Islet of Langerhans (tissue), 1 donor: ENCODE measurements at regions not wholly inside any gene's neighbourhood (a gene's known extent, or its start where the extent isn't known, plus 50 kb on each side); places are given as distances from the start of the nearest gene placed in this dataset.
"Not testable (repeated sequence)": the region's sequence is repeated elsewhere in the genome, so short reads cannot be mapped to it uniquely, and the experiment has no call there.

ENCODE experiments used
- FAIRE-seq: peaks from one replicate; lab custom pipeline; 2011; peaks lifted over from hg19 to GRCh38; lab: Jason Lieb, UNC

GRCh38 chr7:35971133-35971891 lies 170.5 kb downstream of the SEPTIN7 start:
- FAIRE-seq = no peak

DNA sequence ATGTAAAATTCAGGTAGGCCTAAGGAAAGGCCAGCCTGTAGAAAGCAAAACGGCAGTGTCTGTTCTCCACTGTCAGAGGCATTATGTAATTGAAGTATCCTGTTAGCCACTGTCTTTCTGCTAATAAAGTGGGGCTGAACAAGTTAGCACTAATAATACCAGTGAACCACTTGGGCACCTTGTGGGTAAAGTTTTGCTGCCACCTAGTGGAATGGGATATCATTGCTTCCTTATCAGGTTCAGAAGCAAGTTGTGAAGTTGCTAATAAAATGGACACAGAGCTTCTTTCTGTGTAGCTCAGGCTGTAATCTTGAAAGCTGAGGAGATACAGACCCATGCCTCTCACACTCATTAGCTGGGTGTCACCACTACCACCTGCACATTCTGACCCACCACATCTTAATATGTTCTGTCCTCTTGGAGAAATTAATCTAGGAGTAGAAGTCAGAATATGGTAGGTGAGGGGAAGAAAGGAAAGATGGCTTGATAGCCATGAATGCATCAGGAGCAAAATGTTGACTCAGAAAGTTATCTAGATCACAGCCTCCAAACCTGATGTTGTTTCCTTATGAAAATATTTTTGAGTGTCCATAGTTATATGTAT lies 175.1 kb downstream of the SEPTIN7 start:
- peak; percentile 96 for FAIRE-seq

DNA sequence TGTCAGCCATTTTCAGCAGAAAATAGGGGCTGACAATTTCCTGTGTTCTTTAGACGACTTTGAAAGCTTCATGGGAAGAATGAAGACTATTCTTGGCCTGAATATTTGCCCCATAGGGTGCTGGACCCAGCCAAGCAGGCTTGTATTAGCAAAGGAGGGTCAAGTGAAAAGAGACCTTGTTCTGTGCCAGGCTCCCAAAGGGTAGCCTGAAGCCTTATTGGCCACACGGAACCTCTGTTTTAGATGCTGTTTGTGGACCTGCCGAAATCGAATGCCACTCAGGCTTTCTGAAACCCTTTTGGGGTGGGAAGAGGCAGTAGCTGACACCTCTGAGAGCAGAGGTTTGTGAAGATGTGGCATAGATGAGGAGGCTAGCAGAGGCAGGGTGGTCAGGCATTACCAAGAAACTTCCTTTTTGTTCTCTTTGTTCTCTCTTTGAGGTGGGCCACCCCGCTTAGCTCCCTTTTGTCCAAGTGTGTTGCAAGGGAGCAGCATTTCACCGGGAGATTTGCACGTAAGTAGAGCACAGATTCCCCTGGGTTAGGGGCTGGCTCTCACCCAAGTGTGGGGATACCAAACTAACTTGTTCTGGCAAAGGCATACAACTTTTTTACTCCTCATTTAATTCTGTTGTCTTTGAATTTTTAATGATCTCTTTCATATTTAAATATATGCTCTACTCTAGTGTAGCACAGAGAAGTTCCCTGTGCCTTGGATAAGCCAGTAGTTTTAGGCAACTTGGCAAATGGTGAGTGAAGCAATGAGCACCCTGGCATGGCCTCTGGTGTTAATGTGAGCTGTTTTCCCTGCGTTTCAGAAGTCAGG lies 174.0 kb upstream of the EEPD1 start:
- FAIRE-seq = not testable (repeated sequence)

DNA sequence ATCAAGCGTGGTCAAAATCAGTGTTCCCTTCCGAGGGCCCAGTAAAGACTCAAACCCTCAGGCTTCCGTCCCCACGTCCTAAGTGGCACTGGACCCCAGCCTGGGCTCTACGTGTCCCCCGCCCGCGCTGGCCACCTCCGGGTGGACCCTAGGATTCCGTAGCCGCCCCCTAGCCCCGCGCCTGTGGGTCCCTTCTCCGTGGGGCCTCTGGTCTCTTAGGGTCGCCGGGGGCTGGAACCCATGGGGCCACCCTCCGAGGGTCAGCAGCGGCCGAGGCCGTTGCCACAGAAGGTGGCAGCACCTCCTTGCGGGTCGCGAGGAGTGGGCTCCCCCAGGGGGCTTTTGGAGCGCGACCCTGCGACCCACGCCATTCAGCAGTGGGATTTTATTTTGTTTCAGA lies 170.5 kb upstream of the EEPD1 start:
- FAIRE-seq = no peak

GRCh38 chr7:35983626-35984025 lies 169.4 kb upstream of the EEPD1 start:
- no peak for FAIRE-seq

- peak; percentile 13 for FAIRE-seq
Measured at GRCh38 chr7:35985126-35985754, 167.8 kb upstream of the EEPD1 start.

DNA sequence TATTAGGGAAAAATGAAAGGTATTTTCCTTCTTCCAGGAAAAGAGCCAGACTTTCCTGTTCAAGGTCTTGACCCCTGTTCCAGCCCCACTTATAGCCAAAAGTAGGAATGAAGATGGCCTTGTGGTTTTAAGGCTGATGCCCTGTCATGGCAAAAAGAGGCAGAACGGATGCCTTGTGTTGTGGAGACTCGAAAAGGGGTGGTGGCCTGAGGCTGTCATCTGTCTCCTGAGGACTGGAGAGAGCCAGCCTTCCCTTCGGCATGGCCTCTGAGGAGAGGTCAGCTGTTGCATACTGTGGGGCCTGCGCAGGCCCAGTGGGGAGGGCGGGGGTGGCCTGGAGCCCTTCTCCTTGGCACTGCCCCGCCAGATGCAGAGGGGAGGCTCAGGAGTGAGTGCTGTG lies 166.0 kb upstream of the EEPD1 start:
- FAIRE-seq = no peak

DNA sequence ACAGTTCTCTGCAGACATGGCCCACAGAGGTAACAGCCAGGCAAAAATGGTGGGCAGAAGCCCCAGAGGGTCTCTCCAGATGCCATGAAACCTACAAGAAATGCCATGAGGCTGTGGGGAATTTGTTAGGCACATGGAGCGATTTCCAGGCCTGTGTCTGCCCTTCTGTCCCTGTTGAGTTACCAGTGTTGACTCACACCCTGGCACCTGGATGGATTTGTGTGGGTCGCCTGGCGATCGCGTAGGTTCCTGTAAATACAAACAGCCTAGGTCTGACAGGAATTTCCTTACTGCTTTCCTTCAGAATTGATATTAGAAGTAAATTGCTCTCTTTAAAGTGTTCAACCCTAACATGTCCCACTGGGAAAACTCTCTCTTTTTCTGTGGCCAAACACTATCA lies 164.9 kb upstream of the EEPD1 start:
- FAIRE-seq = no peak

DNA sequence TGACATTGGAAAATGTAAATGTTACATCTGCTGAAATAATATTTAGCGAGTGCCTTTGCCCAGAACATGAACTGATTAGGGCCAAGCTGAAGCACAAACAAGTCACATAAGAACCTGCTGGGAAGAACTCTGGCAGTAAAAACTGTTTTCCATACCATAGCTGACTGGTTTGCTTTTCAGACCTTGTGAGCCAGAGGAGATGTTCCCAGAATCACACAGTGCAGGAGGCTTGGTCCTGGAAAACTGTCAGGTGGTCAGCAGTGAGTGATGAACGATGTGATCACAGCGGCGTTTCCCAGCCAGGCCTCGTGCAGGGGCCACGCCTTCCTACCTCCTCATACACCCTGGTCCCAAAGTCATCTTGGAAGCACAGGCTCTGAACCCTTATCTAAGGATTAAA lies 164.2 kb upstream of the EEPD1 start:
- no peak for FAIRE-seq

DNA sequence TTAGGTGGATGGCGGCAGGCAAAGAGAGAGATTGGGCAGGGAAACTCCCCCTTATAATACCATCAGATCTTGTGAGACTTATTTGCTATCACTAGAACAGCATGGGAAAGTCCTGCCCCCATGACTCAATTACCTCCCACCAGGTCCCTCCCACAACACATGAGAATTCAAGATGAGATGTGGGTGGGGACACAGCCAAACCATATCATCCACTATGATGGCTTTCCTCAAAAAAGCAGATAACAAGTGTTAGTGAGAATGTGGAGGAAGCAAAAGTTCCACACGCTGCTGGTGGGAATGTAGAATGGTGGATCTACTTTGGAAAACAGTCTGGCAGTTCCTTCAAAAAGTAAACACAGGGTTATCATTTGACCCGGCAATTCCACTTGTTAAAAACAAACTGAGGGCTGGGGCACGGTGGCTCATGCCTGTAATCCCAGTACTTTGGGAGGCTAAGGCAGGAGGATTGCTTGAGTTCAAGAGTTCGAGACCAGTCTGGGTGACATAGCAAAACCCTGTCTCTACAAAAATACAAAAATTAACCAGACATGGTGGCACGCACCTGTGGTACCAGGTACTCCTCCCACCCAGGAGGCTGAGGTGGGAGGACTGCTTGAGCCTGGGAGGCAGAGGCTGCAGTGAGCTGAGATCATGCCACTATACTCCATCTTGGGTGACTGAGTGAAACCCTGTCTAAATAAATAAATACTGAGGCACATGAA lies 161.4 kb upstream of the EEPD1 start:
- FAIRE-seq = no peak

DNA sequence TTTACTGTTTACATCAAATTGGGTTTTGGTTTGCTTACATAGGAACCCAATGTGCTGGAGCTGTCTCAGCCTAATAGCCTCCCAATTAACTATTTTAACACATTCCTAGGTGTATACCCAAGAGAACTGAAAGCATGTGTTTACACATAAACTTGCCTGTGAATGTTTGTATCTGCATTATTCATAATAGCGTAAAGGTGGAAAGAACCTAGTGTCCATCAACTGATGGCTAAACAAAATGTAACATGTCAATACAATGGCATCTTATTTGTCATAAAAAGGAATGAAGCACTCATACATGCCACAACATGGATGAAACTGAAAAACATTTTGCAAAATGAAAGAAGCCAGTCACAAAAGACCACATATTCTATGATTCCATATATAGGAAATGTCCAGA lies 160.6 kb upstream of the EEPD1 start:
- FAIRE-seq = no peak

DNA sequence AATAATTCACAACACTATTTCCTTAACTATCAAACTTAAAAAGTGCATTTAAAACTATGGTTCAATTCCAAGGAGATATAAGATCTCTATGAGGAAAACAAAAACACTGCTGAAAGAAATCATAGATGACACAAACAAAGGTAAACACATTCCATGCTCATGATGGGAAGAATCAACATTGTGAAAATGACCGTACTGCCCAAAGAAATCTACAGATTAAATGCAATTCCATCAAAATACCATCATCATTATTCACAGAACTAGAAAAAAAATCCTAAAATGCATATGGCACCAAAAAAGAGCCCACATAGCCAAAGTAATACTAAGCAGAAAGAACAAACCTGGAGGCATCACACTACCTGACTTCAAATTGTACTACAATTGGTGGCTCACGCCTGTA lies 159.9 kb upstream of the EEPD1 start:
- no peak for FAIRE-seq

DNA sequence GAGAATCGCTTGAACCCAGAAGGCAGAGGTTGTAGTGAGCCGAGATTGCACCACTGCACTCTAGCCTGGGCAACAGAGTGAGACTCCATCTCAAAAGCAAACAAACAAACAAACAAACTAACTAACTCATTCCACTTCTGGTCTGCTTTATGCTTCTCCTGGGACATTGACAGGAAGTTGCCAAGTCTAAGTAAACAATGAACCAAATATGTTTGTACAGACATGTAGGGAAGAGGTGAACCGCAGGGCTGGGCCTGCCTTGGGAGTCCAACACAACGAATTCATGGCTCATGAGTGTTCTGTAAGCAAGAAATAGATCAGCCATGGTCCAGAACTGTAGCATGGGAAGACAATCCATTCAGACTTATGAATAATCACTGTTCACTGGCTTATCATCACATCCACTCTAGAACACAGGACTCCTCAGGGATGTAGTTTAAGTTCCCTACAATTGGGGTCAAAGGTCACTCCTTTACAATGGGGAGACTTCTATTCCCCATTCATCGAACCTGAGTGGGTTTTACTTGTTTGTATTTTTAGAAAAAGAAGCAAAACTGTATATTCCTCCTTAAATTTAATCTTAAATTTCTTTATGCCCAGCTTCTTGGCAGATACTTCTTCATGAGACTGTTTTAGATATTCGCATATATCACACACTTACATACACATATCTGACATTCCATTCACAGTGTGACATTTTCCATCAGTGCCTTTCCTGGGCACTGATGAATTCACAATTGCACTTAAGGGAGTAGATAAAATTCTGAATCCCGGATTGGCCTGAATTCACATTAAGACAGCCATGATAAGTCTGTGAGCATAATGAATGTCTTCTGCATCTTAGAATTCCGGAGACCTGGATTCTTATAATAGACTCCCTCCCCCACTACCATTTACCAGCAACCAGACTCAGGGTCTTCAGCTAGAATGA lies 159.1 kb upstream of the EEPD1 start:
- no peak for FAIRE-seq

DNA sequence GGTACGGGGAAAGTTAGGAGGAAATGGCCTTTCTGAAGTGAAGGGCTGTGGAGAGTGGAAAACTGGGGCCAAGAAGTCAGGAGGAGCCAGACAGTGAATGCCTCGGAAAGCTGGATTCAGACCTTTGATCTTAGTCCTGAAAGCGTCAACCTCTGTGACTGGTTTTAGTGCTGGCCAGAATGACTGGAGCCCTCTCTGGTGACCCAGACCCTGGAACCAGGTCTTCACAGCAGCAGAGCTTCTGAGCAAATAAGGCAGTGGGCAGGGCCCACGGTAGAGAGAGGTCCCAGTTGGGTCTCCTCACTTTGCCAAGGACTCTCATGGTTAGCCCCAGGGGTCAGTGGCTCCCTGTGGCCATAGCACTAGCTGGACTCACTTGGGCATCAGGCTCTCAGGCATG lies 157.7 kb upstream of the EEPD1 start:
- FAIRE-seq = no peak

DNA sequence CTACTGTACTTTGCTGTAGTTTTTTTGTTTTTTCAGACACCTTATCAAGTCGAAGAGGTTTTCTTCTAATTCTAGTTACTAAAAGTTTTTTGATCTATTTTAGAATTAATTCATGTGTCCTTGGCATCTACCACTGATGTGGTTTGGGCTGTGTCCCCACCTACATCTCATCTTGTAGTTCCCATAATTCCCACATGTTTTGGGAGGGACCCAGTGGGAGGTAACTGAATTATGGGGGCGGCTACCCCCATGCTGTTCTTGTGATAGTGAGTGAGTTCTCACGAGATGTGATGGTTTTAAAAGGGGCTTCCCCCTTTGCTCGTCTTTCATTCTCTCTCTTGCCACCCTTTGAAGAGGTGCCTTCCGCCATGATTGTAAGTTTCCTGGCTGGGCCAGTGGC lies 154.6 kb upstream of the EEPD1 start:
- FAIRE-seq = no peak

GRCh38 chr7:36001546-36001945 lies 151.5 kb upstream of the EEPD1 start:
- no peak for FAIRE-seq

GRCh38 chr7:36002900-36003299 lies 150.2 kb upstream of the EEPD1 start:
- FAIRE-seq = no peak

- FAIRE-seq = no peak
Measured at GRCh38 chr7:36003343-36003742, 149.7 kb upstream of the EEPD1 start.

DNA sequence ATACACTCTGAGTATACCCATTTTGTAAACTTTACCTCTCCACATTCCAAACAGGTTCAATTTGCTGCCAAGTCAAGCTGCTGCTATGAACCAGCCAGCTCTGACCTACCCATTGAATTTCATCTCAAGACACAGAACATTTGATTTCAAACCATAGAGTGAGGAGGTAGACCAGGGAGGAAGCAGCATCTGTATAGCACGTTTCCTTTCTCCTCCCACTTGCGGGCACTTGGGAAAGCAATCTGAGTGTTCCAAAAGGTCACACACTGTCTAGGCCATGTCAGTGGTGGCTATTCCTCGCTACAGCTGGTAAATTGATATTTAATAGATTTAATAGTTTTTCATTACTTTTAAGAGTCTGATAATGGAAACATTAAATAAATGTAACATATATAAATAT lies 147.8 kb upstream of the EEPD1 start:
- FAIRE-seq = no peak

DNA sequence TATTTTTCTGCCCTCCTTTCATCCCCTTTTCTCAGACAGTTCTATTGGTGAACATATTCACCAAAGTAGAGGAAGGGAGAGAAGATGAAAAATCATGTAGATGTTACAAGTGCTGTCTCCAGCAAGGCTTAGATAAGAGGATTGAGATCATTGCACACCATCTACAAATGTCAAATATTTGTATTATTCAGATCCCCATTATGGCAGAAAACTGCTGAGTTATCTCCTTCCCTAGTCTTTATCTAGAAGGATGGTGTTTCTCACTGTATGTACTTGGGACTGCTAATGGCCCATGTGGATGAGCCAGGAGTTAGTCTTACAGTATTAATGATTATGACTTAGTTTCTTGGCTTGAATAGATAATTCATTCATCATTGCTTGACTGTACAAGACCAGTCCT lies 147.2 kb upstream of the EEPD1 start:
- peak; percentile 93 for FAIRE-seq

DNA sequence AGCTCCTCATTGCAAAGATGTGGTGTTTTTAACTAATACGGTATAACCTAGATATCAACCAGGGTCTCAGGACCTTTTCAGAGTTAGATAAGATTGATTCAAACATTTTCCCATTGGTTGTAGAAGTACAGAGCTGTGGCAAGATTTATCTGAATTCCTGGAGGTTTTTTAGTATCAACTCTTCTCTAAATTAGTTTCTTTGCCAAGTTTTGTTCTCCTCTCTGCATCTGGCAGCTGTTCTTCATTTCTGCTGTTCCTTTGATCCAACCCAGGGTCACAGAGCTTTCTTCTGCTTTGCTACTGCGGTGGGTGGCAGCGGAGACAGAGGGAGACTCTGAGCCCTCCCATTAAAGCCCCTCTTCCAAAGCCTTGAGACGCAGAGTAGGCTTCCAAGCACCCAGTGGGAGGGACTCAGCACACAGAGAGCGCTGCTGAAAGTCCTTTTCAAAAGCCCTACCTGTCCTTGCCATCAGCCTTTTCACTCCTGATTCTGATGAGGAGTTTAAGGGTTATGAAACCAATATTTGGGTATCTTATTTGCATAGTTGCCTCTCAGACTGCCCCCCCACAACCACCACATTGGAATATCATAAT lies 146.3 kb upstream of the EEPD1 start:
- FAIRE-seq = no peak
